ENCODE measurements at regions not wholly inside any gene's neighbourhood (a gene's known extent, or its start where the extent isn't known, plus 50 kb on each side); places are given as distances from the start of the nearest gene placed in this dataset.
"Not testable (repeated sequence)": the region's sequence is repeated elsewhere in the genome, so short reads cannot be mapped to it uniquely, and the experiment has no call there.

DNA sequence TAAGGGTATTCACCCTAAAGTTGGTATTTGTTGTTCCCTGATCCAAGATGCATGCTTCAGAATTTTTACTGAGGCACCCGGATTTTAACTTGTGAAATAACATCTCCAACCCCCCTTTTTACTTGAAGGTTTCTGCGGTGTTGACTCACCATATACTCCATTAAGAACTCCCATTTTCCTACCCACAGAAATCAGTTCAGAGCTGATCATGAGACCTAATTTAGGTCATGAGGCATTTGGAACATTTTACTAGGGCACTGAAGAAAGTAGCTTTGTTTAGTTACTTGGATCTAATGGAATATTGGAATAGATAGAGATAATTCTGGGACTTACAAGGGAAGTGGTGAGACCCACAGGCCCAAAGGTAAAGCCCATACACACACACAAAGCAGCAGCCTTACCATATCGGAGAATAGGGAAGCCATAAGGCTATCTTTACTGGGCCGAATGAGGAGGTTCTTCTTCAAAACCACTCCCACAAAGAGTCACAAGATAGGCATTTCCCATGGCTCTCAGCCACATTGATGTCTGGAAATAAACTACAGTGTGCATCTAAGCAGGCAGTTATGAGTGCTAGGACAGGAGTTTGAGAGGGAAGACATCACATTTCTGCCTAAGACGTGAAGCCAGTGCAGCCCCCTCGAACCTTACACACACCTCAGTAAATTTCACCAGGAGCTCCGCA lies 681.0 kb upstream of the LRRTM4 start:
- DNase-seq (ENCODE audit: low spot score) (no peak), ATAC-seq (no peak)
- H3K27me3 Mint-ChIP-seq, result no peaks in the 10 kb centered on the region
- peaks cover 10% of the 10 kb centered on the region for H3K9me3 Mint-ChIP-seq
- no peaks in the 10 kb centered on the region for H3K4me1 Mint-ChIP-seq (ENCODE audit: low read depth in 2 of 2)
- H3K36me3 Mint-ChIP-seq, result no peaks in the 10 kb centered on the region
- no peak overlapping the region for H3K4me3 Mint-ChIP-seq
- no peak overlapping the region for H3K27ac Mint-ChIP-seq

DNA sequence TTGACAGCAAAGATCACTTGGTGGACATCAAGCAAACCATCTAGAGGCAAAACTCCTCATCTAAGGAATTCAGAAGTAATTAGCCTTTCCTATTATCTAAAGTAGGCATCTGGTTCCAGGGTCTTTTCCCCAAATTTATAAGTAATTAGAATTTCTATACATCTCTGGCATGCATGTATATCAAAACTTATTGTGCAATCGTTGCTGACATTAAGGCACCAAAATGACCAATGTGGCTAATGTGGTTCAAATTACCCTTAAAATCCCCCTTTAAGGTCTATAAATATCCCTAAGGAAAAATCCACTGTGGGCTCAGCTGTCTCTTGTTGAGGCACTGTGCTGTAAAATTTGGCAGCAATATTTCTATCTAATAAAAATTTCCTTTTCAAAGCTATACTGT lies 695.9 kb upstream of the LRRTM4 start:
- Mint-ChIP-seq H3K27me3 (no peaks in the 10 kb centered on the region), H3K27ac (no peak overlapping the region), H3K36me3 (peaks cover 17% of the 10 kb centered on the region), H3K4me3 (no peak overlapping the region), H3K9me3 (peaks cover 38% of the 10 kb centered on the region), H3K4me1 (ENCODE audit: low read depth in 2 of 2) (no peaks in the 10 kb centered on the region)
- DNase-seq (ENCODE audit: low spot score) (no peak), ATAC-seq (no peak)

DNA sequence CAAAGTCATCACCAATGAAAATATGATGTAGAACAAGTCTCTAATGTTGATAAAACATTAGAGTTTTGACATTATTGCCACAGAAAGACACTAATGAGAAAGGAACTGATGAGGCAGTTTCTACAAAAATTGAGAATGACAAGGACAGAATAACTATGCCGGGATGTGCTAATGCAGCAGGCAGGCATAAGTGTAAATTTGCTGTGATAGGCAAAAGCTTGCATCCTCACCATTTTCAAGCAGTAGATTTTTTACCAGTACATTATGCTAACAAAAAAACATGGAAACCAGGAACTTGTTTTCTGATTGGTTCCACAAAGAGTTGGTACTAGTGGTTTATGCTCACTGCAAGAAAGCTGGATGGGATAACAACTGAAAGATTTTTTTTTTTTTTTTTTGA lies 715.5 kb upstream of the LRRTM4 start:
- H3K36me3 Mint-ChIP-seq, result no peaks in the 10 kb centered on the region
- no peak overlapping the region for H3K27ac Mint-ChIP-seq
- ATAC-seq, result no peak
- H3K4me3 Mint-ChIP-seq, result no peak overlapping the region
- H3K4me1 Mint-ChIP-seq (ENCODE audit: low read depth in 2 of 2), result no peaks in the 10 kb centered on the region
- peaks cover 14% of the 10 kb centered on the region for H3K9me3 Mint-ChIP-seq
- H3K27me3 Mint-ChIP-seq, result no peaks in the 10 kb centered on the region
- no peak for DNase-seq (ENCODE audit: low spot score)

- Mint-ChIP-seq H3K27me3 (no peaks in the 10 kb centered on the region), H3K4me1 (ENCODE audit: low read depth in 2 of 2) (no peaks in the 10 kb centered on the region), H3K27ac (no peak overlapping the region), H3K4me3 (no peak overlapping the region), H3K9me3 (peaks cover 11% of the 10 kb centered on the region), H3K36me3 (no peaks in the 10 kb centered on the region)
- no peak for ATAC-seq
- DNase-seq (ENCODE audit: low spot score), result no peak
Observed at GRCh38 chr2:78245394-78246135, 723.4 kb upstream of the LRRTM4 start.

GRCh38 chr2:78251708-78252107 lies 729.5 kb upstream of the LRRTM4 start:
- DNase-seq (ENCODE audit: low spot score), result no peak

DNA sequence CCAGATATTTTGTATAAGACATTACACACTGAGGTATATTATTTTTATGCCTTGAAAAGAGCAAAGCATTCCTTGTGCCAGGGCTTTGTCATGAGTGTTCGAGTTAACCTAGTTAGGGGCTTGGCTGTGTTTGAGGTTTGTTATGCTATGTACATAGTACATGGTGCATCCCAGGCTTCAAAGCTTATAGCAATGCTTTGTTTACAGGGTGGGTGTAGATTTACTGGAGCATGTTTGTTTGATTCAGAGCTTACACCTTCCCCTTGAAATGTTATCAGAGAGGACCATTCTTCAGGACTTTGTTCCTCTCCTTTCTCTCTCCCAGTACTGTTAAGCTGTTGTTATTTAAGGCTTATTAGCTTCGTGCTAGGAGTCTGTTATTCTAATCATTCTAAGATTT lies 738.7 kb upstream of the LRRTM4 start:
- Mint-ChIP-seq H3K4me1 (ENCODE audit: low read depth in 2 of 2) (no peaks in the 10 kb centered on the region), H3K9me3 (peaks cover 18% of the 10 kb centered on the region), H3K27me3 (no peaks in the 10 kb centered on the region), H3K36me3 (no peaks in the 10 kb centered on the region), H3K27ac (no peak overlapping the region), H3K4me3 (no peak overlapping the region)
- no peak for DNase-seq (ENCODE audit: low spot score)
- ATAC-seq, result no peak

More at GRCh38 chr2:78251708-78252107, 729.5 kb upstream of the LRRTM4 start:
- no peak for ATAC-seq
- Mint-ChIP-seq H3K27ac (no peak overlapping the region), H3K36me3 (no peaks in the 10 kb centered on the region), H3K27me3 (no peaks in the 10 kb centered on the region), H3K9me3 (peaks cover 20% of the 10 kb centered on the region), H3K4me3 (no peak overlapping the region), H3K4me1 (ENCODE audit: low read depth in 2 of 2) (no peaks in the 10 kb centered on the region)

DNA sequence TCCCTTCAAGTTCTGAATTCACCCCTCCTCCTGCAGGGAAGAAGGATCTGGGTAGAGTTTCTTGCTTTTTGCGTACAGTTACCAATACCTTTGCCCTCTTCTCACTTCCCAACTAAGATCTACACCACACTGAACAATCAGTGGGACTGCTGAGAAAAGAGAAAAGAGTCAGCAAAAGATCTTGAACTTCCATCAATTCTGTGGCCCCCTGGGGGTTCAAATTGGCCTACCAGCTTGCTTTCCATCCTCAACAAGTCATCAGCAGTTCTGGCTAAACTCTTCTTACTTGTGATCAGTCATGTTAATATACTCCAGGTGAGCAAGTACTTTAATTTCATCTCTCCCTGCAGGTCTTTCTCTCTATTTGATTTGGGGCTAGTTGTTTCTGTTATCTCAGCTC lies 739.3 kb upstream of the LRRTM4 start:
- no peaks in the 10 kb centered on the region for H3K4me1 Mint-ChIP-seq (ENCODE audit: low read depth in 2 of 2)
- peaks cover 18% of the 10 kb centered on the region for H3K9me3 Mint-ChIP-seq
- no peaks in the 10 kb centered on the region for H3K27me3 Mint-ChIP-seq
- H3K4me3 Mint-ChIP-seq, result no peak overlapping the region
- no peaks in the 10 kb centered on the region for H3K36me3 Mint-ChIP-seq
- DNase-seq (ENCODE audit: low spot score) (no peak), ATAC-seq (no peak)
- no peak overlapping the region for H3K27ac Mint-ChIP-seq

GRCh38 chr2:78262089-78262488 lies 739.9 kb upstream of the LRRTM4 start:
- not testable (repeated sequence) for DNase-seq (ENCODE audit: low spot score); H3K27me3 Mint-ChIP-seq; H3K27ac Mint-ChIP-seq; H3K4me3 Mint-ChIP-seq; H3K36me3 Mint-ChIP-seq; ATAC-seq; H3K4me1 Mint-ChIP-seq (ENCODE audit: low read depth in 2 of 2)
- H3K9me3 Mint-ChIP-seq, result peaks cover 18% of the 10 kb centered on the region

- no peak for DNase-seq (ENCODE audit: low spot score)
- H3K27me3 Mint-ChIP-seq, result no peaks in the 10 kb centered on the region
- no peaks in the 10 kb centered on the region for H3K36me3 Mint-ChIP-seq
- no peak overlapping the region for H3K27ac Mint-ChIP-seq
- H3K4me1 Mint-ChIP-seq (ENCODE audit: low read depth in 2 of 2), result no peaks in the 10 kb centered on the region
- H3K9me3 Mint-ChIP-seq, result peaks cover 18% of the 10 kb centered on the region
- no peak for ATAC-seq
- no peak overlapping the region for H3K4me3 Mint-ChIP-seq
Observed at GRCh38 chr2:78262713-78263375, 740.7 kb upstream of the LRRTM4 start.

GRCh38 chr2:78263571-78263970 lies 741.4 kb upstream of the LRRTM4 start:
- no peaks in the 10 kb centered on the region for H3K36me3 Mint-ChIP-seq
- no peaks in the 10 kb centered on the region for H3K4me1 Mint-ChIP-seq (ENCODE audit: low read depth in 2 of 2)
- no peak overlapping the region for H3K27ac Mint-ChIP-seq
- H3K27me3 Mint-ChIP-seq, result no peaks in the 10 kb centered on the region
- no peak for DNase-seq (ENCODE audit: low spot score)
- H3K4me3 Mint-ChIP-seq, result no peak overlapping the region
- peaks cover 18% of the 10 kb centered on the region for H3K9me3 Mint-ChIP-seq
- no peak for ATAC-seq

- no peak overlapping the region for H3K27ac Mint-ChIP-seq
- peaks cover 21% of the 10 kb centered on the region for H3K9me3 Mint-ChIP-seq
- no peaks in the 10 kb centered on the region for H3K4me1 Mint-ChIP-seq (ENCODE audit: low read depth in 2 of 2)
- H3K36me3 Mint-ChIP-seq, result no peaks in the 10 kb centered on the region
- no peak for DNase-seq (ENCODE audit: low spot score)
- no peaks in the 10 kb centered on the region for H3K27me3 Mint-ChIP-seq
- no peak overlapping the region for H3K4me3 Mint-ChIP-seq
- ATAC-seq, result no peak
Observed at GRCh38 chr2:78264130-78264529, 742.0 kb upstream of the LRRTM4 start.

GRCh38 chr2:78281164-78281563 lies 744.3 kb upstream of the REG3G start:
- DNase-seq (ENCODE audit: low spot score) (no peak), ATAC-seq (no peak)
- Mint-ChIP-seq H3K4me3 (no peak overlapping the region), H3K27me3 (no peaks in the 10 kb centered on the region), H3K27ac (no peak overlapping the region), H3K36me3 (peaks cover 6% of the 10 kb centered on the region), H3K9me3 (peaks cover 19% of the 10 kb centered on the region), H3K4me1 (ENCODE audit: low read depth in 2 of 2) (no peaks in the 10 kb centered on the region)

GRCh38 chr2:78290581-78291214 lies 734.8 kb upstream of the REG3G start:
- no peaks in the 10 kb centered on the region for H3K27me3 Mint-ChIP-seq
- H3K4me1 Mint-ChIP-seq (ENCODE audit: low read depth in 2 of 2), result no peaks in the 10 kb centered on the region
- H3K9me3 Mint-ChIP-seq, result peaks cover 8% of the 10 kb centered on the region
- no peak overlapping the region for H3K27ac Mint-ChIP-seq
- no peak for ATAC-seq
- no peak overlapping the region for H3K4me3 Mint-ChIP-seq
- peaks cover 5% of the 10 kb centered on the region for H3K36me3 Mint-ChIP-seq
- DNase-seq (ENCODE audit: low spot score), result no peak

DNA sequence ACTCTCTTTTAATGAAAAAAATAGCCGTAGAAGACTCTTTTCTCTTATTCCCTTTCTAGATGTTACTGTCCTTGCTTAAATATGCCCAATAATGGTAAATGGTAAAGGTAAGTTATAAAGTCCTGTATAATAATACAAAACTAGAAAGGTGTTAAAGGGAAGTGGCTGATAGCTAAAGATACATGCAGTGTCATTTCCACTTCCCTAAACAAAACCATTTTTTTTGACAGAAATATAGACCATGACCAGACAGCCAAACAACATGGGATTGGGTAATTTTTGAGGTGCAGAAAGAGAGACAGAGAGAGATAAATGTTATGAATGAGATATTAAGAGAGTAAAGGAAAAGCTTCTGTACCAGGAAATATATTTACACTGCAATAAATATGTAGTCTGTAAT lies 731.7 kb upstream of the REG3G start:
- no peak overlapping the region for H3K4me3 Mint-ChIP-seq
- no peak overlapping the region for H3K27ac Mint-ChIP-seq
- H3K27me3 Mint-ChIP-seq, result no peaks in the 10 kb centered on the region
- H3K4me1 Mint-ChIP-seq (ENCODE audit: low read depth in 2 of 2), result no peaks in the 10 kb centered on the region
- H3K9me3 Mint-ChIP-seq, result peaks cover 8% of the 10 kb centered on the region
- no peak for ATAC-seq
- DNase-seq (ENCODE audit: low spot score), result no peak
- peaks cover 5% of the 10 kb centered on the region for H3K36me3 Mint-ChIP-seq
